ENCODE measurements at regions not wholly inside any gene's neighbourhood (a gene's known extent, or its start where the extent isn't known, plus 50 kb on each side); places are given as distances from the start of the nearest gene placed in this dataset.

- no peak overlapping the region for H2BK120ac ChIP-seq (ENCODE audit: low read depth, low read length)
- no peak overlapping the region for H3K14ac ChIP-seq (ENCODE audit: low read length in 2 of 2)
- H3K36me3 ChIP-seq (ENCODE audit: control insufficient read depth in 1 of 2, insufficient read depth in 2 of 2, low read depth in 1 of 2, low read length in 2 of 2) = no peaks in the 10 kb centered on the region
- peaks cover 10% of the 10 kb centered on the region for H3K9me3 ChIP-seq (ENCODE audit: control insufficient read depth, low read length)
- no peaks in the 10 kb centered on the region for H3K79me1 ChIP-seq (replicated peaks; ENCODE audit: low read length, poor library complexity, severe bottlenecking)
- H3K9ac ChIP-seq (ENCODE audit: low read length) = no peak overlapping the region
- H2AK5ac ChIP-seq (ENCODE audit: low read length, severe bottlenecking) = no peak overlapping the region
- no peak overlapping the region for H2BK15ac ChIP-seq (ENCODE audit: low read depth, poor library complexity, severe bottlenecking)
- no peak overlapping the region for H2BK5ac ChIP-seq (ENCODE audit: low read depth, low read length, poor library complexity, severe bottlenecking)
- H3K4me1 ChIP-seq (ENCODE audit: control insufficient read depth, insufficient read depth, low read depth, low read length) = no peaks in the 10 kb centered on the region
- WGBS = no CpG with 5 or more reads among the region's 1 CpG
- DNase-seq = no peak
- no peak overlapping the region for H2AFZ ChIP-seq (ENCODE audit: low read depth, low read length)
- H3K23ac ChIP-seq (ENCODE audit: low read length in 2 of 2) = no peak overlapping the region
- H3K27me3 ChIP-seq (ENCODE audit: control insufficient read depth in 1 of 2, insufficient read depth in 1 of 2, low read length in 2 of 2) = no peaks in the 10 kb centered on the region
- no peak overlapping the region for H3K4me3 ChIP-seq (ENCODE audit: insufficient read depth in 1 of 2, low read depth in 1 of 2, low read length in 2 of 2)
- no peak overlapping the region for H3K18ac ChIP-seq (ENCODE audit: low read depth in 1 of 2, low read length in 2 of 2)
- H3K4me2 ChIP-seq (ENCODE audit: low read length, poor library complexity, severe bottlenecking) = no peak overlapping the region
- no peak overlapping the region for H4K8ac ChIP-seq (ENCODE audit: low read length)
- no peak overlapping the region for H3K4ac ChIP-seq (ENCODE audit: low read depth in 1 of 2, low read length in 2 of 2)
- H4K91ac ChIP-seq (ENCODE audit: low read length) = no peak overlapping the region
- no peak overlapping the region for H2BK12ac ChIP-seq (ENCODE audit: low read length in 2 of 2)
- H3K27ac ChIP-seq (ENCODE audit: low read length, poor library complexity, severe bottlenecking) = no peak overlapping the region
Observed at GRCh38 chr21:27293239-27293638, 326.4 kb upstream of the ADAMTS5 start.

GRCh38 chr21:27292783-27293182, 325.9 kb upstream of the ADAMTS5 start:
- Histone ChIP-seq H2BK120ac (ENCODE audit: low read depth, low read length) (no peak overlapping the region), H4K8ac (ENCODE audit: low read length) (no peak overlapping the region), H2AFZ (ENCODE audit: low read depth, low read length) (no peak overlapping the region), H3K4ac (ENCODE audit: low read depth in 1 of 2, low read length in 2 of 2) (no peak overlapping the region), H3K27ac (ENCODE audit: low read length, poor library complexity, severe bottlenecking) (no peak overlapping the region), H2BK15ac (ENCODE audit: low read depth, poor library complexity, severe bottlenecking) (no peak overlapping the region), H2AK5ac (ENCODE audit: low read length, severe bottlenecking) (no peak overlapping the region), H3K27me3 (ENCODE audit: control insufficient read depth in 1 of 2, insufficient read depth in 1 of 2, low read length in 2 of 2) (no peaks in the 10 kb centered on the region), H3K79me1 (replicated peaks; ENCODE audit: low read length, poor library complexity, severe bottlenecking) (no peaks in the 10 kb centered on the region), H3K4me3 (ENCODE audit: insufficient read depth in 1 of 2, low read depth in 1 of 2, low read length in 2 of 2) (no peak overlapping the region), H3K9me3 (ENCODE audit: control insufficient read depth, low read length) (peaks cover 10% of the 10 kb centered on the region), H3K4me2 (ENCODE audit: low read length, poor library complexity, severe bottlenecking) (no peak overlapping the region), H3K23ac (ENCODE audit: low read length in 2 of 2) (no peak overlapping the region), H3K18ac (ENCODE audit: low read depth in 1 of 2, low read length in 2 of 2) (no peak overlapping the region), H4K91ac (ENCODE audit: low read length) (no peak overlapping the region), H2BK12ac (ENCODE audit: low read length in 2 of 2) (no peak overlapping the region), H2BK5ac (ENCODE audit: low read depth, low read length, poor library complexity, severe bottlenecking) (no peak overlapping the region), H3K4me1 (ENCODE audit: control insufficient read depth, insufficient read depth, low read depth, low read length) (no peaks in the 10 kb centered on the region), H3K14ac (ENCODE audit: low read length in 2 of 2) (no peak overlapping the region), H3K36me3 (ENCODE audit: control insufficient read depth in 1 of 2, insufficient read depth in 2 of 2, low read depth in 1 of 2, low read length in 2 of 2) (no peaks in the 10 kb centered on the region), H3K9ac (ENCODE audit: low read length) (no peak overlapping the region)
- WGBS = no CpG with 5 or more reads among the region's 2 CpGs
- no peak for DNase-seq

GRCh38 chr21:27292229-27292628, 325.3 kb upstream of the ADAMTS5 start:
- Histone ChIP-seq H3K4me3 (ENCODE audit: insufficient read depth in 1 of 2, low read depth in 1 of 2, low read length in 2 of 2) (no peak overlapping the region), H3K27me3 (ENCODE audit: control insufficient read depth in 1 of 2, insufficient read depth in 1 of 2, low read length in 2 of 2) (no peaks in the 10 kb centered on the region), H3K4ac (ENCODE audit: low read depth in 1 of 2, low read length in 2 of 2) (no peak overlapping the region), H2BK120ac (ENCODE audit: low read depth, low read length) (no peak overlapping the region), H4K91ac (ENCODE audit: low read length) (no peak overlapping the region), H2AFZ (ENCODE audit: low read depth, low read length) (no peak overlapping the region), H3K9ac (ENCODE audit: low read length) (no peak overlapping the region), H3K14ac (ENCODE audit: low read length in 2 of 2) (no peak overlapping the region), H2BK15ac (ENCODE audit: low read depth, poor library complexity, severe bottlenecking) (no peak overlapping the region), H3K4me2 (ENCODE audit: low read length, poor library complexity, severe bottlenecking) (no peak overlapping the region), H4K8ac (ENCODE audit: low read length) (no peak overlapping the region), H3K27ac (ENCODE audit: low read length, poor library complexity, severe bottlenecking) (no peak overlapping the region), H2AK5ac (ENCODE audit: low read length, severe bottlenecking) (no peak overlapping the region), H3K23ac (ENCODE audit: low read length in 2 of 2) (no peak overlapping the region), H3K79me1 (replicated peaks; ENCODE audit: low read length, poor library complexity, severe bottlenecking) (no peaks in the 10 kb centered on the region), H2BK5ac (ENCODE audit: low read depth, low read length, poor library complexity, severe bottlenecking) (no peak overlapping the region), H3K9me3 (ENCODE audit: control insufficient read depth, low read length) (peaks cover 10% of the 10 kb centered on the region), H3K4me1 (ENCODE audit: control insufficient read depth, insufficient read depth, low read depth, low read length) (no peaks in the 10 kb centered on the region), H2BK12ac (ENCODE audit: low read length in 2 of 2) (no peak overlapping the region), H3K18ac (ENCODE audit: low read depth in 1 of 2, low read length in 2 of 2) (no peak overlapping the region), H3K36me3 (ENCODE audit: control insufficient read depth in 1 of 2, insufficient read depth in 2 of 2, low read depth in 1 of 2, low read length in 2 of 2) (no peaks in the 10 kb centered on the region)
- DNase-seq = no peak

- Histone ChIP-seq H3K36me3 (ENCODE audit: control insufficient read depth in 1 of 2, insufficient read depth in 2 of 2, low read depth in 1 of 2, low read length in 2 of 2) (no peaks in the 10 kb centered on the region), H4K91ac (ENCODE audit: low read length) (no peak overlapping the region), H3K79me1 (replicated peaks; ENCODE audit: low read length, poor library complexity, severe bottlenecking) (no peaks in the 10 kb centered on the region), H2BK12ac (ENCODE audit: low read length in 2 of 2) (no peak overlapping the region), H3K4ac (ENCODE audit: low read depth in 1 of 2, low read length in 2 of 2) (no peak overlapping the region), H3K27me3 (ENCODE audit: control insufficient read depth in 1 of 2, insufficient read depth in 1 of 2, low read length in 2 of 2) (no peaks in the 10 kb centered on the region), H3K9me3 (ENCODE audit: control insufficient read depth, low read length) (peaks cover 4% of the 10 kb centered on the region), H3K4me3 (ENCODE audit: insufficient read depth in 1 of 2, low read depth in 1 of 2, low read length in 2 of 2) (no peak overlapping the region), H3K23ac (ENCODE audit: low read length in 2 of 2) (no peak overlapping the region), H3K4me1 (ENCODE audit: control insufficient read depth, insufficient read depth, low read depth, low read length) (no peaks in the 10 kb centered on the region), H3K4me2 (ENCODE audit: low read length, poor library complexity, severe bottlenecking) (no peak overlapping the region), H2BK5ac (ENCODE audit: low read depth, low read length, poor library complexity, severe bottlenecking) (no peak overlapping the region), H4K8ac (ENCODE audit: low read length) (no peak overlapping the region), H3K14ac (ENCODE audit: low read length in 2 of 2) (no peak overlapping the region), H2AK5ac (ENCODE audit: low read length, severe bottlenecking) (no peak overlapping the region), H3K27ac (ENCODE audit: low read length, poor library complexity, severe bottlenecking) (no peak overlapping the region), H2BK120ac (ENCODE audit: low read depth, low read length) (no peak overlapping the region), H3K18ac (ENCODE audit: low read depth in 1 of 2, low read length in 2 of 2) (no peak overlapping the region), H3K9ac (ENCODE audit: low read length) (no peak overlapping the region), H2AFZ (ENCODE audit: low read depth, low read length) (no peak overlapping the region), H2BK15ac (ENCODE audit: low read depth, poor library complexity, severe bottlenecking) (no peak overlapping the region)
- WGBS = no CpG with 5 or more reads among the region's 1 CpG
- DNase-seq = no peak
Observed at GRCh38 chr21:27291006-27291405, 324.1 kb upstream of the ADAMTS5 start.
